Caco-2 (cell line): ENCODE measurements at regions not wholly inside any gene's neighbourhood (a gene's known extent, or its start where the extent isn't known, plus 50 kb on each side); places are given as distances from the start of the nearest gene placed in this dataset.

Source experiments
- BruUV-seq: library from RNA; stranded (reverse); fragments of 400-500 nt; replicated peaks from 2 replicates; lab custom pipeline; 2021; lab: Mats Ljungman, UMichigan
- CTCF ChIA-PET: fragments of 300-600 bp; sonication (Branson Sonifier 250); formaldehyde crosslinking; loops from one replicate; lab custom pipeline; 2022; ENCODE audit warnings: antibody characterized with exemption; lab: Charles Lee
- POLR2A ChIA-PET: fragments of 300-600 bp; sonication (Branson Sonifier 250); formaldehyde crosslinking; loops from one replicate; lab custom pipeline; 2022; ENCODE audit warnings: antibody characterized with exemption; lab: Charles Lee
- DNase-seq, 2 experiments: peaks; one replicate each; pipeline versions ENCODE4 v3.0.0 to v3.0.0-alpha.2; 2020 to 2022
- H3K27me3 ChIP-seq: replicated peaks from 2 replicates; pipeline ENCODE4 v1.6.0; 2011; ENCODE audit warnings: low read length; ENCODE audit not compliant: control insufficient read depth, insufficient read depth
- H3K36me3 ChIP-seq: 2 replicates; pipeline ENCODE4 v1.5.1; 2011; ENCODE audit warnings: low read length; ENCODE audit not compliant: control insufficient read depth, insufficient read depth
- H3K4me1 ChIP-seq: fragments of 250-450 bp; sonication (Bioruptor Pico); 2 replicates; pipeline ENCODE4 v1.5.1; 2020; ENCODE audit warnings: mild to moderate bottlenecking
- H3K4me3 ChIP-seq: 2 replicates; pipeline ENCODE4 v1.5.1; 2011; ENCODE audit warnings: low read depth, mild to moderate bottlenecking, control low read depth, low read length
- H3K9me3 ChIP-seq: fragments of 250-450 bp; sonication (Bioruptor Pico); 2 replicates; pipeline ENCODE4 v1.5.1; 2020; ENCODE audit warnings: mild to moderate bottlenecking, moderate library complexity
- H3K27ac Mint-ChIP-seq: one replicate; pipeline ENCODE4 v1.8.0; 2022; ENCODE audit warnings: mixed read lengths; ENCODE audit not compliant: unreplicated experiment
- H3K27me3 Mint-ChIP-seq: one replicate; pipeline ENCODE4 v1.8.0; 2022; ENCODE audit warnings: mixed read lengths; ENCODE audit not compliant: insufficient read depth, unreplicated experiment
- H3K36me3 Mint-ChIP-seq: one replicate; pipeline ENCODE4 v1.8.0; 2022; ENCODE audit warnings: mild to moderate bottlenecking, mixed read lengths; ENCODE audit not compliant: insufficient read depth, unreplicated experiment
- H3K4me1 Mint-ChIP-seq: one replicate; pipeline ENCODE4 v1.8.0; 2022; ENCODE audit warnings: low read depth, mixed read lengths; ENCODE audit not compliant: unreplicated experiment
- H3K4me3 Mint-ChIP-seq: one replicate; pipeline ENCODE4 v1.8.0; 2022; ENCODE audit warnings: mild to moderate bottlenecking, moderate library complexity, mixed read lengths; ENCODE audit not compliant: unreplicated experiment
- H3K9me3 Mint-ChIP-seq: one replicate; pipeline ENCODE4 v1.8.0; 2022; ENCODE audit warnings: mixed read lengths; ENCODE audit not compliant: unreplicated experiment
- intact Hi-C: fragments of 100-400 bp; cut with micrococcal nuclease; formaldehyde crosslinking; loops from one replicate; pipeline ENCODE4 v1.10.0; 2022; ENCODE audit not compliant: unreplicated experiment
- TF ChIP-seq, protein P1 (sequence below), 2 experiments: fragments of 200-600 bp in 1 of 2; IDR thresholded peaks; 1 replicate in 1 of 2; 2 replicates in 1 of 2; pipeline versions ENCODE4 v1.5.1 to v1.8.0; 2011 to 2022; ENCODE audit warnings: antibody characterized with exemption in 1 of 2, control low read depth in 1 of 2, inconsistent platforms in 1 of 2, low read depth in 1 of 2, low read length in 1 of 2, mild to moderate bottlenecking in 1 of 2, moderate library complexity in 1 of 2; ENCODE audit not compliant: insufficient read depth in 1 of 2, severe bottlenecking in 1 of 2, unreplicated experiment in 1 of 2

DNA sequence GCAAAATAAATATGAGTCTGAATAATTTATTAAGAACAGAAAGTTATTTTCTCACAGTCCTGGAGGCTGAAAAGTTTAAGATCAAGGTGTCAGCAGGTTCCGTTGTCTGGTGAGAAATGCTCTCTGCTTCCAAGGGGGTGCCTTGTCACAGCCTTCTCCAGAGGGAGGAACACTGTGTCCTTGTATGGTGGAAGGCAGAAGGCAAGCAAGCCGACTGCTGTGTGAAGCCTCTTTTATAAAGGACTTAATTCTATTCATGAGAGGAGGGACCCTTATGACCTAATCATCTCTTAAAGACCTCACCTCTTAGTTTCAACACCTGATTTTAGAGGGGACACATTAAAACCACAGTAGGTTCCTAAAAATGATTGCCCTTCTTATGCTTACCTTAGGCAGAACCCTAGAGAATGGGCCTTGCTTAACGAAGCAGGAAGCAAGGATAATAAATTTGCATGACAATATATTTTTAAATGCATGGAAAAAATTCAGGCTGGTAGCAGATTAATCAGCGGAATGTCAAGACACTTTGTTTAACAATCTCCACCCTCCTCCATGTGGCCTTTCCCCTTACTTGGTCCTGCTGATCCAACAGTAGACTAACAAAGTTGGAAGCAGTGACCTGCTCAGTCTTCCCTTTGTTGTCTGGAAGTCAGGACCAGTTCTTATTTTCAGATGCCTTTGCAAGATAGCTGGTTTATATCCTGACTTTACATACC lies 154.9 kb downstream of the DYRK2 start:
- no peaks in the 10 kb centered on the region for H3K36me3 Mint-ChIP-seq
- ChIA-PET POLR2A (no interaction called here), CTCF (no interaction called here)
- TF ChIP-seq, protein P1, sequence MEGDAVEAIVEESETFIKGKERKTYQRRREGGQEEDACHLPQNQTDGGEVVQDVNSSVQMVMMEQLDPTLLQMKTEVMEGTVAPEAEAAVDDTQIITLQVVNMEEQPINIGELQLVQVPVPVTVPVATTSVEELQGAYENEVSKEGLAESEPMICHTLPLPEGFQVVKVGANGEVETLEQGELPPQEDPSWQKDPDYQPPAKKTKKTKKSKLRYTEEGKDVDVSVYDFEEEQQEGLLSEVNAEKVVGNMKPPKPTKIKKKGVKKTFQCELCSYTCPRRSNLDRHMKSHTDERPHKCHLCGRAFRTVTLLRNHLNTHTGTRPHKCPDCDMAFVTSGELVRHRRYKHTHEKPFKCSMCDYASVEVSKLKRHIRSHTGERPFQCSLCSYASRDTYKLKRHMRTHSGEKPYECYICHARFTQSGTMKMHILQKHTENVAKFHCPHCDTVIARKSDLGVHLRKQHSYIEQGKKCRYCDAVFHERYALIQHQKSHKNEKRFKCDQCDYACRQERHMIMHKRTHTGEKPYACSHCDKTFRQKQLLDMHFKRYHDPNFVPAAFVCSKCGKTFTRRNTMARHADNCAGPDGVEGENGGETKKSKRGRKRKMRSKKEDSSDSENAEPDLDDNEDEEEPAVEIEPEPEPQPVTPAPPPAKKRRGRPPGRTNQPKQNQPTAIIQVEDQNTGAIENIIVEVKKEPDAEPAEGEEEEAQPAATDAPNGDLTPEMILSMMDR (IDR thresholded peaks at IDR 0.05; ENCODE audit: insufficient read depth in 1 of 2, low read depth in 1 of 2, low read length in 1 of 2, severe bottlenecking in 1 of 2, unreplicated experiment in 1 of 2), result no peak
- no peak overlapping the region for H3K4me3 Mint-ChIP-seq
- no peak overlapping the region for H3K27ac Mint-ChIP-seq
- Histone ChIP-seq H3K36me3 (no peaks in the 10 kb centered on the region), H3K9me3 (no peaks in the 10 kb centered on the region), H3K4me3 (no peak overlapping the region), H3K27me3 (no peaks in the 10 kb centered on the region), H3K4me1 (no peaks in the 10 kb centered on the region)
- intact Hi-C loops, result no loop called here
- no TSS peak for BruUV-seq
- no peaks in the 10 kb centered on the region for H3K4me1 Mint-ChIP-seq
- H3K27me3 Mint-ChIP-seq, result peaks cover 2% of the 10 kb centered on the region
- no peak for DNase-seq
- no peaks in the 10 kb centered on the region for H3K9me3 Mint-ChIP-seq

DNA sequence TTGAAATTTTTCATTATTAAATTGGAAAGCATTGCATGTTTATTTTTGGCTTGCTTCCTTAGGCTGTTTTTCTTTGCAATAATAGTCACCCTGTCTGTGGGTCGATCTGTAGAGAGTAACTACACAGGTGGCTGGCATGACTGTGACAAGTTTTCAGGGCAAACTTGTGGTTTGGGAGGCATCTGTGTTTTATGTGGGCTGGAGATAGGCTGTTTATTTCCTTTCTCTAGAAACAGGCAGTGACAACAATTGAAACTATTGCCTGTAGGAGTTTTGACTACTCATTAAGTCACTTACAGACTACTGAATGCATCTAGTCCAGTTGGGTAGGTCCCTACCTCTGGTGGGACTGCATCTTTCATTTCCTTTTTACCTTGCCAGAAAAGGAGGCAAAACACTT lies 155.6 kb downstream of the DYRK2 start:
- Histone ChIP-seq H3K4me3 (no peak overlapping the region), H3K4me1 (no peaks in the 10 kb centered on the region), H3K9me3 (no peaks in the 10 kb centered on the region), H3K36me3 (no peaks in the 10 kb centered on the region), H3K27me3 (no peaks in the 10 kb centered on the region)
- no TSS peak for BruUV-seq
- TF ChIP-seq, protein P1 (IDR thresholded peaks at IDR 0.05; ENCODE audit: insufficient read depth in 1 of 2, low read depth in 1 of 2, low read length in 1 of 2, severe bottlenecking in 1 of 2, unreplicated experiment in 1 of 2), result no peak
- DNase-seq, result no peak
- Mint-ChIP-seq H3K4me1 (no peaks in the 10 kb centered on the region), H3K36me3 (no peaks in the 10 kb centered on the region), H3K27me3 (peaks cover 2% of the 10 kb centered on the region), H3K27ac (no peak overlapping the region), H3K9me3 (no peaks in the 10 kb centered on the region), H3K4me3 (no peak overlapping the region)
- ChIA-PET CTCF (no interaction called here), POLR2A (no interaction called here)
- intact Hi-C loops, result no loop called here

- ChIA-PET POLR2A (no interaction called here), CTCF (no interaction called here)
- Histone ChIP-seq H3K4me3 (no peak overlapping the region), H3K36me3 (no peaks in the 10 kb centered on the region), H3K27me3 (no peaks in the 10 kb centered on the region), H3K4me1 (no peaks in the 10 kb centered on the region), H3K9me3 (no peaks in the 10 kb centered on the region)
- peaks cover 2% of the 10 kb centered on the region for H3K27me3 Mint-ChIP-seq
- H3K27ac Mint-ChIP-seq, result no peak overlapping the region
- no peaks in the 10 kb centered on the region for H3K9me3 Mint-ChIP-seq
- TF ChIP-seq, protein P1 (IDR thresholded peaks at IDR 0.05; ENCODE audit: insufficient read depth in 1 of 2, low read depth in 1 of 2, low read length in 1 of 2, severe bottlenecking in 1 of 2, unreplicated experiment in 1 of 2), result no peak
- H3K36me3 Mint-ChIP-seq, result no peaks in the 10 kb centered on the region
- no TSS peak for BruUV-seq
- intact Hi-C loops, result no loop called here
- no peak overlapping the region for H3K4me3 Mint-ChIP-seq
- H3K4me1 Mint-ChIP-seq, result no peaks in the 10 kb centered on the region
- DNase-seq, result no peak
Measured at GRCh38 chr12:67807814-67808213, 159.3 kb downstream of the DYRK2 start.
